Small intestine (tissue), 7 donors: ENCODE measurements at regions not wholly inside any gene's neighbourhood (a gene's known extent, or its start where the extent isn't known, plus 50 kb on each side); places are given as distances from the start of the nearest gene placed in this dataset.

ENCODE experiments used
- DNase-seq, 2 donors: peaks; one replicate each; pipeline versions ENCODE4 v3.0.0 to v3.0.0-alpha.2; 2013
- FAIRE-seq: peaks from 2 replicates; lab custom pipeline; 2012; peaks lifted over from hg19 to GRCh38; lab: Jason Lieb, UNC
- H3K27ac ChIP-seq, 3 donors: one replicate each; pipeline ENCODE4 v1.5.1; 2013; ENCODE audit warnings: low read length in 2 of 3, mild to moderate bottlenecking in 2 of 3, control low read depth in 1 of 3, inconsistent platforms in 1 of 3, low read depth in 1 of 3, moderate library complexity in 1 of 3
- H3K27me3 ChIP-seq, 3 donors: one replicate each; pipeline ENCODE4 v1.6.1; 2013; ENCODE audit warnings: low read length in 3 of 3, inconsistent platforms in 1 of 3; ENCODE audit not compliant: control insufficient read depth in 3 of 3, insufficient read depth in 3 of 3
- H3K36me3 ChIP-seq, 3 donors: one replicate each; pipeline ENCODE4 v1.6.1; 2013; ENCODE audit warnings: low read length in 3 of 3, inconsistent platforms in 1 of 3, low read depth in 1 of 3, mild to moderate bottlenecking in 1 of 3, moderate library complexity in 1 of 3; ENCODE audit not compliant: control insufficient read depth in 3 of 3, insufficient read depth in 2 of 3
- H3K4me1 ChIP-seq, 3 donors: one replicate each; pipeline ENCODE4 v1.6.1; 2013; ENCODE audit warnings: low read length in 2 of 3, inconsistent platforms in 1 of 3, low read depth in 1 of 3, mild to moderate bottlenecking in 1 of 3, moderate library complexity in 1 of 3; ENCODE audit not compliant: control insufficient read depth in 3 of 3, insufficient read depth in 2 of 3
- H3K4me3 ChIP-seq, 3 donors: one replicate each; pipeline ENCODE4 v1.5.1; 2013; ENCODE audit warnings: low read length in 3 of 3, control low read depth in 1 of 3, inconsistent platforms in 1 of 3, low read depth in 1 of 3, mild to moderate bottlenecking in 1 of 3, moderate library complexity in 1 of 3
- H3K9me3 ChIP-seq, 2 donors: one replicate each; pipeline ENCODE4 v1.6.1; 2013; ENCODE audit warnings: low read depth in 1 of 2, low read length in 1 of 2; ENCODE audit not compliant: control insufficient read depth in 2 of 2, insufficient read depth in 1 of 2
- WGBS, 3 donors: extraction: QIAGEN DNeasy Blood & Tissue Kit; methylation state at CpG; one replicate each; pipeline ENCODE4 v1.1.7; 2013; 5-methylcytosine and 5-hydroxymethylcytosine counted together
- donor health status: healthy with polysubstance abuse.
- donor health status: control.
- donor health status: control.
- donor health status: Bipolar disorder and iron deficiency.
- donor health status: healthy.

GRCh38 chr21:16406355-16406754, 676.6 kb downstream of the USP25 start:
- Histone ChIP-seq H3K27ac (no peak overlapping the region), H3K4me3 (no peak overlapping the region), H3K27me3 (no peaks in the 10 kb centered on the region), H3K36me3 (no peaks in the 10 kb centered on the region), H3K4me1 (no peaks in the 10 kb centered on the region), H3K9me3 (peaks cover 0 to 1% of the 10 kb centered on the region in 2 donors)
- no peak for FAIRE-seq
- no peak for DNase-seq
- whole genome bisulfite sequencing, 3 donors, result 60 to 76% (median 72%) methylated on average over 2 of the region's 2 CpGs

GRCh38 chr21:16407403-16408240, 677.8 kb downstream of the USP25 start:
- Histone ChIP-seq H3K27ac (no peak overlapping the region), H3K9me3 (peaks cover 0 to 1% of the 10 kb centered on the region in 2 donors), H3K4me1 (no peaks in the 10 kb centered on the region), H3K36me3 (no peaks in the 10 kb centered on the region), H3K4me3 (no peak overlapping the region), H3K27me3 (no peaks in the 10 kb centered on the region)
- WGBS, 3 donors, result 71 to 92% (median 90%) methylated on average over 1 of the region's 1 CpG
- no peak for FAIRE-seq
- DNase-seq, result no peak

GRCh38 chr21:16408280-16408679, 678.5 kb downstream of the USP25 start:
- H3K27me3 ChIP-seq, result no peaks in the 10 kb centered on the region
- H3K27ac ChIP-seq, result no peak overlapping the region
- WGBS, 3 donors, result 89 to 94% (median 90%) methylated on average over 2 of the region's 2 CpGs
- DNase-seq, result no peak
- no peak overlapping the region for H3K4me3 ChIP-seq
- FAIRE-seq, result no peak
- H3K4me1 ChIP-seq, result no peaks in the 10 kb centered on the region
- no peaks in the 10 kb centered on the region for H3K36me3 ChIP-seq
- H3K9me3 ChIP-seq, result peaks cover 0 to 1% of the 10 kb centered on the region in 2 donors

GRCh38 chr21:16409352-16409751, 679.6 kb downstream of the USP25 start:
- H3K9me3 ChIP-seq, result peaks cover 0 to 1% of the 10 kb centered on the region in 2 donors
- no peaks in the 10 kb centered on the region for H3K36me3 ChIP-seq
- H3K4me1 ChIP-seq, result no peaks in the 10 kb centered on the region
- H3K27me3 ChIP-seq, result no peaks in the 10 kb centered on the region
- WGBS, 3 donors, result 80 to 89% (median 87%) methylated on average over 2 of the region's 2 CpGs
- H3K27ac ChIP-seq, result no peak overlapping the region
- no peak for FAIRE-seq
- H3K4me3 ChIP-seq, result no peak overlapping the region
- DNase-seq, result no peak

GRCh38 chr21:16418226-16418625, 688.4 kb downstream of the USP25 start:
- Histone ChIP-seq H3K4me3 (no peak overlapping the region), H3K9me3 (peaks cover 0 to 2% of the 10 kb centered on the region in 2 donors), H3K4me1 (no peaks in the 10 kb centered on the region), H3K27ac (no peak overlapping the region), H3K27me3 (no peaks in the 10 kb centered on the region), H3K36me3 (no peaks in the 10 kb centered on the region)
- DNase-seq (no peak), FAIRE-seq (no peak)
- WGBS, 3 donors, result 49 to 59% (median 57%) methylated on average over 2 of the region's 2 CpGs

- DNase-seq (no peak), FAIRE-seq (no peak)
- Histone ChIP-seq H3K36me3 (no peaks in the 10 kb centered on the region), H3K4me3 (no peak overlapping the region), H3K27me3 (no peaks in the 10 kb centered on the region), H3K9me3 (peaks cover 0 to 2% of the 10 kb centered on the region in 2 donors), H3K4me1 (no peaks in the 10 kb centered on the region), H3K27ac (no peak overlapping the region)
- 88 to 90% (median 89%) methylated on average over 5 of the region's 5 CpGs for WGBS, 3 donors
Measured at GRCh38 chr21:16418642-16419041, 688.9 kb downstream of the USP25 start.

- H3K4me1 ChIP-seq, result no peaks in the 10 kb centered on the region
- H3K9me3 ChIP-seq, result peaks cover 0 to 2% of the 10 kb centered on the region in 2 donors
- no peaks in the 10 kb centered on the region for H3K27me3 ChIP-seq
- peak overlapping the region in 1 of 3 donors; percentile 9 for H3K4me3 ChIP-seq
- no peaks in the 10 kb centered on the region for H3K36me3 ChIP-seq
- DNase-seq (peak; percentile 0 to 27), FAIRE-seq (no peak)
- WGBS, 3 donors, result 19 to 37% (median 31%) methylated on average over 14 of the region's 14 CpGs
- H3K27ac ChIP-seq, result no peak overlapping the region
Measured at GRCh38 chr21:16419188-16419921, 689.6 kb downstream of the USP25 start.

GRCh38 chr21:16420031-16420724, 690.4 kb downstream of the USP25 start:
- no peak for FAIRE-seq
- H3K4me3 ChIP-seq, result no peak overlapping the region
- H3K4me1 ChIP-seq, result no peaks in the 10 kb centered on the region

More at GRCh38 chr21:16420031-16420724, 690.4 kb downstream of the USP25 start:
- H3K27me3 ChIP-seq, result no peaks in the 10 kb centered on the region
- DNase-seq, result peak in 1 of 2 donors; percentile 62
- no peak overlapping the region for H3K27ac ChIP-seq
- H3K9me3 ChIP-seq, result peaks cover 0 to 2% of the 10 kb centered on the region in 2 donors
- H3K36me3 ChIP-seq, result no peaks in the 10 kb centered on the region
- 17 to 28% (median 26%) methylated on average over 4 of the region's 4 CpGs for WGBS, 3 donors
